Peyer's patch (tissue), 4 donors: ENCODE measurements at regions not wholly inside any gene's neighbourhood (a gene's known extent, or its start where the extent isn't known, plus 50 kb on each side); places are given as distances from the start of the nearest gene placed in this dataset.

Source experiments
- CTCF ChIP-seq, 6 experiments: fragments of 450-650 bp in 4 of 6; fragments of 200-600 bp in 2 of 6; sonication (generic) in 1 of 6; IDR thresholded peaks; one replicate each; pipeline ENCODE4 v1.5.1; 2017 to 2019; ENCODE audit warnings: antibody characterized with exemption in 6 of 6, mild to moderate bottlenecking in 3 of 6, moderate library complexity in 1 of 6
- POLR2A ChIP-seq, 2 donors: fragments of 450-650 bp; IDR thresholded peaks; one replicate each; pipeline ENCODE4 v1.5.1; 2017; ENCODE audit warnings: antibody characterized with exemption in 2 of 2, mild to moderate bottlenecking in 2 of 2, moderate library complexity in 2 of 2

- TF ChIP-seq CTCF (IDR thresholded peaks at IDR 0.05) (no peak), POLR2A (IDR thresholded peaks at IDR 0.05) (no peak)
Observed at GRCh38 chr2:222792001-222792611, 68.7 kb upstream of the ACSL3 start.
